ENCODE measurements at regions not wholly inside any gene's neighbourhood (a gene's known extent, or its start where the extent isn't known, plus 50 kb on each side); places are given as distances from the start of the nearest gene placed in this dataset.

- H3K79me2 ChIP-seq (ENCODE audit: low read length): no peaks in the 10 kb centered on the region
- no peaks in the 10 kb centered on the region for H4K20me1 ChIP-seq (ENCODE audit: insufficient read depth, low read depth, low read length)
- H3K27ac ChIP-seq (ENCODE audit: low read length): peak overlapping the region; percentile 95
- no peaks in the 10 kb centered on the region for H3K9me2 ChIP-seq (replicated peaks; ENCODE audit: insufficient read depth, low read length)
- peak overlapping the region; percentile 37; the same call in 1 of the 2 replicates for H3K9ac ChIP-seq (ENCODE audit: low read length)
- no peak overlapping the region for H2AFZ ChIP-seq (ENCODE audit: low read length)
- DNase-seq: peak; percentile 87
- H3K9me3 ChIP-seq (ENCODE audit: low read length): no peaks in the 10 kb centered on the region
- H3K4me2 ChIP-seq (ENCODE audit: low read depth, low read length, poor library complexity, severe bottlenecking): peak overlapping the region; percentile 77
- peaks cover 68% of the 10 kb centered on the region for H3K4me1 ChIP-seq (ENCODE audit: low read length)
- peak overlapping the region; percentile 45 for H3K4me3 ChIP-seq (ENCODE audit: low read length)
- no peaks in the 10 kb centered on the region for H3K27me3 ChIP-seq (ENCODE audit: low read length)
- H3K36me3 ChIP-seq (ENCODE audit: insufficient read depth, low read length): no peaks in the 10 kb centered on the region
Observed at GRCh38 chr2:225276207-225276606, 123.3 kb upstream of the NYAP2 start.

GRCh38 chr2:225275443-225275842 lies 124.1 kb upstream of the NYAP2 start:
- Histone ChIP-seq H3K4me1 (ENCODE audit: low read length) (peaks cover 75% of the 10 kb centered on the region), H3K4me3 (ENCODE audit: low read length) (peak overlapping the region; percentile 45), H3K27me3 (ENCODE audit: low read length) (no peaks in the 10 kb centered on the region), H3K9me3 (ENCODE audit: low read length) (no peaks in the 10 kb centered on the region), H3K9ac (ENCODE audit: low read length) (peak overlapping the region; percentile 37), H4K20me1 (ENCODE audit: insufficient read depth, low read depth, low read length) (no peaks in the 10 kb centered on the region), H3K79me2 (ENCODE audit: low read length) (no peaks in the 10 kb centered on the region), H3K36me3 (ENCODE audit: insufficient read depth, low read length) (no peaks in the 10 kb centered on the region), H3K4me2 (ENCODE audit: low read depth, low read length, poor library complexity, severe bottlenecking) (peak overlapping the region; percentile 77), H3K9me2 (replicated peaks; ENCODE audit: insufficient read depth, low read length) (no peaks in the 10 kb centered on the region), H3K27ac (ENCODE audit: low read length) (peak overlapping the region; percentile 95), H2AFZ (ENCODE audit: low read length) (no peak overlapping the region)
- no peak for DNase-seq

GRCh38 chr2:225274751-225275150 lies 124.8 kb upstream of the NYAP2 start:
- H4K20me1 ChIP-seq (ENCODE audit: insufficient read depth, low read depth, low read length): no peaks in the 10 kb centered on the region
- peak overlapping the region; percentile 37; the same call in 1 of the 2 replicates for H3K9ac ChIP-seq (ENCODE audit: low read length)
- peak; percentile 93 for DNase-seq
- peak overlapping the region; percentile 95 for H3K27ac ChIP-seq (ENCODE audit: low read length)
- H2AFZ ChIP-seq (ENCODE audit: low read length): no peak overlapping the region
- peak overlapping the region; percentile 77 for H3K4me2 ChIP-seq (ENCODE audit: low read depth, low read length, poor library complexity, severe bottlenecking)
- H3K4me3 ChIP-seq (ENCODE audit: low read length): peak overlapping the region; percentile 45
- no peaks in the 10 kb centered on the region for H3K9me3 ChIP-seq (ENCODE audit: low read length)
- H3K79me2 ChIP-seq (ENCODE audit: low read length): no peaks in the 10 kb centered on the region
- H3K36me3 ChIP-seq (ENCODE audit: insufficient read depth, low read length): no peaks in the 10 kb centered on the region
- H3K9me2 ChIP-seq (replicated peaks; ENCODE audit: insufficient read depth, low read length): no peaks in the 10 kb centered on the region
- H3K4me1 ChIP-seq (ENCODE audit: low read length): peaks cover 82% of the 10 kb centered on the region
- no peaks in the 10 kb centered on the region for H3K27me3 ChIP-seq (ENCODE audit: low read length)

GRCh38 chr2:225272173-225272572 lies 127.3 kb upstream of the NYAP2 start:
- H4K20me1 ChIP-seq (ENCODE audit: insufficient read depth, low read depth, low read length): no peaks in the 10 kb centered on the region
- H3K79me2 ChIP-seq (ENCODE audit: low read length): no peaks in the 10 kb centered on the region
- no peak overlapping the region for H3K9ac ChIP-seq (ENCODE audit: low read length)
- H3K4me1 ChIP-seq (ENCODE audit: low read length): peaks cover 67% of the 10 kb centered on the region
- H3K27ac ChIP-seq (ENCODE audit: low read length): no peak overlapping the region
- H2AFZ ChIP-seq (ENCODE audit: low read length): no peak overlapping the region
- H3K4me3 ChIP-seq (ENCODE audit: low read length): no peak overlapping the region
- H3K9me2 ChIP-seq (replicated peaks; ENCODE audit: insufficient read depth, low read length): no peaks in the 10 kb centered on the region
- no peak overlapping the region for H3K4me2 ChIP-seq (ENCODE audit: low read depth, low read length, poor library complexity, severe bottlenecking)
- no peak for DNase-seq
- H3K27me3 ChIP-seq (ENCODE audit: low read length): no peaks in the 10 kb centered on the region
- no peaks in the 10 kb centered on the region for H3K36me3 ChIP-seq (ENCODE audit: insufficient read depth, low read length)
- no peaks in the 10 kb centered on the region for H3K9me3 ChIP-seq (ENCODE audit: low read length)

GRCh38 chr2:225270861-225271260 lies 128.6 kb upstream of the NYAP2 start:
- Histone ChIP-seq H2AFZ (ENCODE audit: low read length) (no peak overlapping the region), H3K27ac (ENCODE audit: low read length) (peak overlapping the region; percentile 75), H3K4me3 (ENCODE audit: low read length) (no peak overlapping the region), H3K9me3 (ENCODE audit: low read length) (no peaks in the 10 kb centered on the region), H3K9ac (ENCODE audit: low read length) (no peak overlapping the region), H3K4me2 (ENCODE audit: low read depth, low read length, poor library complexity, severe bottlenecking) (peak overlapping the region; percentile 51), H3K27me3 (ENCODE audit: low read length) (no peaks in the 10 kb centered on the region), H3K4me1 (ENCODE audit: low read length) (peaks cover 55% of the 10 kb centered on the region), H3K79me2 (ENCODE audit: low read length) (no peaks in the 10 kb centered on the region), H4K20me1 (ENCODE audit: insufficient read depth, low read depth, low read length) (no peaks in the 10 kb centered on the region), H3K36me3 (ENCODE audit: insufficient read depth, low read length) (no peaks in the 10 kb centered on the region), H3K9me2 (replicated peaks; ENCODE audit: insufficient read depth, low read length) (no peaks in the 10 kb centered on the region)
- peak; percentile 94 for DNase-seq

GRCh38 chr2:225270053-225270452 lies 129.5 kb upstream of the NYAP2 start:
- H3K4me3 ChIP-seq (ENCODE audit: low read length): no peak overlapping the region; the same call in 1 of the 2 replicates

GRCh38 chr2:225254363-225254762 lies 145.1 kb upstream of the NYAP2 start:
- Histone ChIP-seq H3K4me3 (ENCODE audit: low read length) (no peak overlapping the region), H4K20me1 (ENCODE audit: insufficient read depth, low read depth, low read length) (no peaks in the 10 kb centered on the region), H3K9me3 (ENCODE audit: low read length) (no peaks in the 10 kb centered on the region), H3K9ac (ENCODE audit: low read length) (no peak overlapping the region), H3K4me2 (ENCODE audit: low read depth, low read length, poor library complexity, severe bottlenecking) (no peak overlapping the region), H3K27me3 (ENCODE audit: low read length) (no peaks in the 10 kb centered on the region), H3K4me1 (ENCODE audit: low read length) (peaks cover 9% of the 10 kb centered on the region), H2AFZ (ENCODE audit: low read length) (no peak overlapping the region), H3K79me2 (ENCODE audit: low read length) (no peaks in the 10 kb centered on the region), H3K36me3 (ENCODE audit: insufficient read depth, low read length) (no peaks in the 10 kb centered on the region), H3K27ac (ENCODE audit: low read length) (no peak overlapping the region), H3K9me2 (replicated peaks; ENCODE audit: insufficient read depth, low read length) (no peaks in the 10 kb centered on the region)
- no peak for DNase-seq

More at GRCh38 chr2:225270053-225270452, 129.5 kb upstream of the NYAP2 start:
- Histone ChIP-seq H3K27ac (ENCODE audit: low read length) (peak overlapping the region; percentile 75), H3K36me3 (ENCODE audit: insufficient read depth, low read length) (no peaks in the 10 kb centered on the region), H4K20me1 (ENCODE audit: insufficient read depth, low read depth, low read length) (no peaks in the 10 kb centered on the region), H3K27me3 (ENCODE audit: low read length) (no peaks in the 10 kb centered on the region), H3K9me3 (ENCODE audit: low read length) (no peaks in the 10 kb centered on the region), H3K9ac (ENCODE audit: low read length) (no peak overlapping the region), H2AFZ (ENCODE audit: low read length) (peak overlapping the region; percentile 1; the same call in 1 of the 2 replicates), H3K4me2 (ENCODE audit: low read depth, low read length, poor library complexity, severe bottlenecking) (peak overlapping the region; percentile 51), H3K9me2 (replicated peaks; ENCODE audit: insufficient read depth, low read length) (no peaks in the 10 kb centered on the region), H3K4me1 (ENCODE audit: low read length) (peaks cover 52% of the 10 kb centered on the region), H3K79me2 (ENCODE audit: low read length) (no peaks in the 10 kb centered on the region)
- no peak for DNase-seq

- Histone ChIP-seq H2AFZ (ENCODE audit: low read length) (no peak overlapping the region), H3K79me2 (ENCODE audit: low read length) (no peaks in the 10 kb centered on the region), H3K36me3 (ENCODE audit: insufficient read depth, low read length) (no peaks in the 10 kb centered on the region), H3K9ac (ENCODE audit: low read length) (no peak overlapping the region), H3K9me3 (ENCODE audit: low read length) (no peaks in the 10 kb centered on the region), H3K27me3 (ENCODE audit: low read length) (no peaks in the 10 kb centered on the region), H3K4me2 (ENCODE audit: low read depth, low read length, poor library complexity, severe bottlenecking) (no peak overlapping the region), H3K9me2 (replicated peaks; ENCODE audit: insufficient read depth, low read length) (no peaks in the 10 kb centered on the region), H4K20me1 (ENCODE audit: insufficient read depth, low read depth, low read length) (no peaks in the 10 kb centered on the region), H3K4me1 (ENCODE audit: low read length) (no peaks in the 10 kb centered on the region), H3K4me3 (ENCODE audit: low read length) (no peak overlapping the region), H3K27ac (ENCODE audit: low read length) (no peak overlapping the region)
- DNase-seq: no peak
Observed at GRCh38 chr2:225244933-225245332, 154.6 kb upstream of the NYAP2 start.
